GM18951 (cell line): ENCODE measurements at regions not wholly inside any gene's neighbourhood (a gene's known extent, or its start where the extent isn't known, plus 50 kb on each side); places are given as distances from the start of the nearest gene placed in this dataset.

Experiments
- POLR2A ChIP-seq: IDR thresholded peaks from 4 replicates; pipeline ENCODE4 v1.6.1; 2011; ENCODE audit warnings: mild to moderate bottlenecking; ENCODE audit not compliant: insufficient read length, insufficient read depth; ENCODE audit errors: extremely low read depth
- in situ Hi-C: fragments of 300-500 bp; cut with MboI; formaldehyde crosslinking; loops from one replicate; pipeline ENCODE4 v1.12.0; 2022; ENCODE audit warnings: low sequenced_read_pairs, mixed read lengths, inconsistent platforms; ENCODE audit not compliant: unreplicated experiment

DNA sequence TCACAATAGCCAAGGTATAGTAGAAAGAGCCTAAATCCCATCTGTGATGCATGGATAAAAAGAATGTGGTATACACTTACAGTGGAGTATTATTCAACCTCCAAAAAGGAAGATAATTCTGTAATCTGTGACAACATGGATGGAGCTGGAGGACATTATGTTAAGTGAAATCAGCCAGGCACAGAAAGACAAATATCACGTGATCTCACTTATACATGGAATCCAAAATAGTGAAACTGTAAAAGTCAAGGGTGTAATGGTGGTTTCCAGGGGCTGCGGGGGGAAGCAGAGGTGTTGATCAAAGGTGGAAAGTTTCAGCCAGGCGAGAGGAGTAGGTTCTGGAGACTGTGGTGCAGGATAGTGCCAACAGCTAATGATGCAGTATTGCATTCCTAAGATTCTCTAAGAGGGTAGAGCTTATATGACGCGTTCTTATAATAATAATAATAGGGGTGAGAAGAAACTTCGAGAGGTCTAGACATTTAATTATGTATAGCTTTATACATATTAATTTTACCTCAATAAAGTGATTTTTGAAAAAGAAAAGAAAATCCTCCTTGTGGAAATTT, 246.1 kb downstream of the FOXA2 start:
- in situ Hi-C loops, result loop anchor here (10.0 to 25.0 kb wide), 2 partner anchors 249 to 347 kb away; partner anchors contain the start of gene FOXA2
- TF ChIP-seq POLR2A, result no peak

DNA sequence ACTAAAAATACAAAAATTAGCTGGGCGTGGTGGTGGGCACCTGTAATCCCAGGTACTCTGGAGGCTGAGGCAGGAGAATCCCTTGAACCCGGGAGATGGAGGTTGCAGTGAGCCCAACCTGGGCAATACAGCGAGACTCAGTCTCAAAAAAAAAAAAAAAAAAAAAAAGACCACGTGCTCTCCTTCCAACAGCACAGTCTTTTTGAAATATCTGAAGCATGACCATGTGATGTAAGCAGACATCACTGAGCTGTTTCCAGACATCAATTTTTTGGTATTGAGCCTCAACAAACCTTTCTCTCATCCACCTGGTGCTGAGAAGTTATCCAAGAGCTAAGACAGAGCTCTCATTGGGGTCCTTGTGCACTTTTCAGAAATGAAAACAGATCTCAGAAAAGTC, 249.2 kb downstream of the FOXA2 start:
- in situ Hi-C loops, result loop anchor here (10.0 to 25.0 kb wide), 2 partner anchors 252 to 350 kb away; partner anchors contain the start of gene FOXA2
- TF ChIP-seq POLR2A, result no peak

DNA sequence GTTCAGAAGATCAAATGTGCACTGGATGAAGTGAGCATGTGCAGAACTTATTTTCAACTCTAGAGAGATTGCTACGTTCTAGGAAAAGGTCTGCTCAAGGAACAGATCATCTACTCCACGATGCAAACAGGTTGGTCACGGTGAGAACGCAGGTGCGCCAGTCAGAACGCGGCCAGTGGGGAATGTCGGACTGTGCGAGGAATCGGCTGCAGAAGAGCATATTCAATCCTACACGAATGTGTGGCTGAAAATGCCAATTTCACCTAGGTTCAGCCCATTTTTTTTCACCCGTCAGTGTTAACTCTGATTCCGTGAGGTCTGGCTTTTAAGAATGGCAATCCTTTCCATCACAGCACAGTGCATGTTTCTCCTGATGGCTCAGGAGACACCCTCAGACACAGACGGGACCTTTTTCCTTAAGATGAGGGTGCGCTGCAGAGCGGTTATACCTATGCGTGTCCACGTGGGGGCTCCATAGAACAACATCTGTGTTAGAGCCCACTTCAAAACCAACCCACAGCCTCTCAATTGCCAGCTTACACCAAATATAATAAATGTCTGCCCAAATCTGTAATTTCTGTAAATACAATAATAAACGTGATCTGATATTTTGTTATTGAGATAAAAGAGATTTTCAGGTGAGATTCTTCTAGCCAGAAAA, 250.4 kb downstream of the FOXA2 start:
- in situ Hi-C loops, result loop anchor here (10.0 to 25.0 kb wide), 2 partner anchors 253 to 351 kb away; partner anchors contain the start of gene FOXA2

DNA sequence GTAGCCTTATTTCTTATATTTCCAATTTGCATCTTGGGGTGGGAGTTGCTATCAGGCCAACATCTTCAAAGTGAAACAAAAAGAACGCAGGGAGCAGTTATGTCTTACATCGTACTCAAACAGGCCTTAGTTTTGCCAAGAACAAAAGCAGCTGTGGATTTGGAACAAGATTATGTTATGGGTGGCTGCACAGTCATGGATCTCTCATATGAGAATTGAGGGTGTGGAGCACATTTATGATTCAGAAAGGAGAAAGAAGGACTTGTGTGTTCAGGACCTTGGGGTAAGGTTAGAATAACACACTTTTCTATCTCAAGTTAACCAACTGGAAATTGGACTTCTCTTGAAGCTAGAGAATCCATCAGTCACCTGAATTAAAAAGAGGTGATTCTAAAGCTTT, 259.9 kb downstream of the FOXA2 start:
- in situ Hi-C loops, result no loop called here
- no peak for TF ChIP-seq POLR2A

More for the DNA sequence above, 250.4 kb downstream of the FOXA2 start:
- no peak for TF ChIP-seq POLR2A

DNA sequence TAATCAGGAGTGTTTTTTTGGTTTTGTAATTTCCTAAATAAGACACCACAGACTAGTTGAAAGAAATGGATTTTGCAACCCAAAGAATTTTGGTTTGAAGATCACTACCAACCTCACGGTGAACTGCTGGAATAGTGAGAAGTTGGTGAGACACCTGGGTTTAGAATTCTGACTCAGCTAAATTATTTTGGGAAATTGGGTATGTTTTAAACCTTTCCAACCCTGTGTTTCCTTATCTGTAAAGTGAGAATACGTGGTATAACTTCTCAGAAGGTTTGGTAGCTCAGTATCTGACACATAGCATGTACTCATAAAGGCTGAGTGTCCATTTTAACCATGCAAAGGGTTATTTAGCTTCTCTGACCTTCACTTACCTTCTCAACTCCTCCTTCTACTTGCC, 261.9 kb downstream of the FOXA2 start:
- in situ Hi-C loops, result no loop called here
- no peak for TF ChIP-seq POLR2A

DNA sequence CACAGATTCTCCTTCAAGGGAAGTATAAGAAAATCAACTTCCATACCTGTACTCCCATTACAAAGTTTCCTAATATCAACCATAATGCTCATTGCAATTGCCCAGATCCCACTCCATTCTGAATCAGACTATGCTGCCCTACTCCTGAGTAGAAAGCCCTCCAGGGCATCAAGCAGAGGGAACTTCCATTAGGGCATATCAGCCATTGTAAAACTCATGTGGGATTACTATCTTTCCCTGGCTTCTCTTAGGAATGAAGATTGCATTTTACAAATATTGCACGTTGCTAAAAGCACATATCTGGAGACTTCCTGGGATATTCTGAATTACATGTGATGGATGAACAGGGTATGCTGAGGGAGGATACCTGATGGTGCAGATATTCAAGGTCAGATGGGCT, 263.2 kb downstream of the FOXA2 start:
- in situ Hi-C loops, result no loop called here
- no peak for TF ChIP-seq POLR2A

DNA sequence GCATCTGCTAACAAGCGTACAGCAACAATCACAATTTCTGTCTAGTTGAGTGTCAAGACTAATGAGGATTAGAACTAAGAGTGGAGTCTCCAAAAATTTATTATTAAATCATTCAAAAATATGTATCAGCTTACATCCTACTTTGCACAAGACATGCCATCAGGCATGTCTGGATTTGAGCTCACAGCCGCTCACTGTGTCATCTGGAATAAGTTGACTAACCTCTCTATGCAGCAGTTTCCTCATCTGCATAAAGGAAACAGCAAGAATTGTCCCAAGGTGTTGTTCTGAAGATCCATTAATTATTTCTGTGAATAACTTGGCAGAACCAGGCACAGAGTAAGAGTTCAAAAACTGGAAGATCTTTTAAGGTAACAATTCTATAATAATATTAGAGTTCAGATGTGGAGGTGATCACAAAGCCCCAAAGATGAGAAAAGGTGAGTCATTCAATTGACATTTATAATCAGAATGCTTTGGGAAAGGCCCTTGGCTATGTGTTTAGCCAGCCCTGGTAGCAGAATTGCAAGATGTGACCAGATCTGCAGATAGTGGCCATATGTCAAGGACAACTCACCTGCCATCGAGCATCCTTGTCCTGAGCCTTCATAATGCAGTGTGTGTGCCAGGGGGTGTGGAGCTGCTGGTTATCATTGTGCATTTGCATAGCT, 264.0 kb downstream of the FOXA2 start:
- in situ Hi-C loops, result no loop called here
- no peak for TF ChIP-seq POLR2A

DNA sequence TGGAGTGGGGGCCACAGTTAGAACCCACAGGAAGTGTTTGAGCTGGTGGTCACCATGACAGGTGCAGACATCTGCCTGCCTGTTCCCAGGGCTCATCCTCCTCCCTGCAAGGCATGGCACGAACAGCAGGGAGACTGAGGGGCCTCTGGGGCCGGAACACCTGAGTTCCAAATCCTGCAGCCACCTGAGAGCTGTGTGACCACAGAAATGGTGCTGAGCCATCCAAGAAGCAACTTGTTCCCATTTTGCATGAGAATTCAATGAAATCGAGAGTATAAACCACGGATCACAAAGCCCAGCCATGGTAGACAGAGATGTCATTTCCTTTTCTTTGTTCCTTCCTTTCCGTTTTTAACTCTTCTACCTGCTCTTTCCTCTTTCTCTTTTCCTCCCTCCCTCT, 268.6 kb downstream of the FOXA2 start:
- TF ChIP-seq POLR2A, result no peak

DNA sequence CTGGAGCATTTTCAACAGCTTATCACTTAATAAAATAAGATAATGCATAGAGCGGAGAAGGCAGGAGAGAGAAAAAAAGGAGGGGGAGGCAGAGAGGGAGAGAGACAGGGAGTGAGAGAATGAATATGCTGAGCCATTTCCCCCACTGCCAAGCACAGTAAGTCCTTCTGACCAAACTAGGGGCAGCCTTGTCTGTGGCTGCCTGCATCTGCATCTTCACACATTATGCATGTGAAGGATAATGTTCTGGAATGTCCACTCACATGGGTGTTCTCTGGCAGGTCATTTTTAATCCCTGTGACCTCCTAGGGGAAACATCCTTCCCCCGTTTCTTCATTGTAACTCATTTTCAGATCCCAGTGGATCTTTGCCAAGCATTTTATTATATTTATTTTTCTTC, 269.3 kb downstream of the FOXA2 start:
- TF ChIP-seq POLR2A, result no peak
- in situ Hi-C loops, result no loop called here

More for the DNA sequence above, 268.6 kb downstream of the FOXA2 start:
- in situ Hi-C loops, result no loop called here

DNA sequence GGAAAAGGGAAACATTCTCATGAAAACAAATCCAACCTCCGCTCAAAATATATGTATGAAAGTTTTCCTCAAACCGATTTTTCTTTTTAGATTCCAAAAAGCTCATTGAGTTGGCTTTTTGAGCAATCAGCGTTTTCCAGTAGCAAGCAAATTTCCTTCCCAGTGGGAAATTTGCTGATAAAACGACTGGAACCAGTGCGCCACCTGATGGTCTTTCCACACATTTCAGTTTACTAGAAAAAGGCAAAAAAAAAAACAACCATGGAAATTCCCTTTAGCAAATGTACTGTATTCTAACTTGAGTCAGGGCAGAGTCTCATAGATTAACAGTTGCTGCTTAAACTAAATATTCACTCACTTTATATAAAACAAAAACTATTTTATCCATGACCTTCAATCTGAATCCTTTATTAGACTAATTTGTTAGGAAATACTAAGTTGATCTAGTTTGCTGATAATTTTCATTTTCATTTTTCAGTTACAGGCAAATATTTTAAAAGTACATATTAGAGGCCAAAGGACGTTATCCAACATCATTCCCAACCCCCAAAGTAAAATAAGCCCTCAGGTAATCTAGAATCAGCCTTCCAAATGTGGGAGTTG, 271.5 kb downstream of the FOXA2 start:
- in situ Hi-C loops, result no loop called here
- TF ChIP-seq POLR2A, result no peak

DNA sequence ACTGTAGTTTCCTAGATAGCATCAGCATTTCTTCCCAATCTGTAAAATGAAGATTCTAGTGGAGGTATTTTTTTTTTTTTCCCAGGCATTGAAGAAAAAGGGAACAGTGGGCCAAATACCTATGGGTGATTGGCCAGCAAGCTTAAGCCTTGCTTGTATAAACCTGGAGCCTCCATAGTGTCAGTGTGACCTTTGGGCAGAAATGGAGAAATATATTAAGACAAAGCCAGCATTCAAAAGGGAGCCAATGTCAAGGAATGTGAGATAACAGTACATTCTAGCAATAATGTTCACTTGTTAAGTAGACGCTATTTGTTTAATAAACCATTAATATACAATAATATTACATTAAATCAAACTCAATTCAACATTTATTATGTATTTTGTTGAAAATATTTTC, 275.4 kb downstream of the FOXA2 start:
- TF ChIP-seq POLR2A, result no peak
- in situ Hi-C loops, result no loop called here

DNA sequence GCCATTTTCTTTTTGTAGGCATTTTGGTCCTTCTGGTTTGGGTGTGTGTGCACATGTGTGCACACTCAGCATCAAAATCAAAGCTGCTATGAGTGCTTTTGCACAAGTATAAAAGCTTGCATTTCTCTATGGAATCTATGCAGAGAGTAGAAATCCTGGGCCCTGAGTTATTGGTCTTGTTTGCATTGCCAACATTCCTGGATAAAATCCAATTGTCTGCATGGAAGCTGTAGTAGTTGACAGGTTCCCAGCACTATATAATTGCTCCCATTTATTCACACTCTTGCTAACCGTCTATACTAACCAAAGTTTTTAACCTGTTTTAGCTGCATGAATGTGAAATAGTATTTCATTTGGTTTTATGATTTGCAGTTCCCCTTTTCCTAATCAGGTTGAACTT, 277.0 kb downstream of the FOXA2 start:
- in situ Hi-C loops, result no loop called here
- TF ChIP-seq POLR2A, result no peak

DNA sequence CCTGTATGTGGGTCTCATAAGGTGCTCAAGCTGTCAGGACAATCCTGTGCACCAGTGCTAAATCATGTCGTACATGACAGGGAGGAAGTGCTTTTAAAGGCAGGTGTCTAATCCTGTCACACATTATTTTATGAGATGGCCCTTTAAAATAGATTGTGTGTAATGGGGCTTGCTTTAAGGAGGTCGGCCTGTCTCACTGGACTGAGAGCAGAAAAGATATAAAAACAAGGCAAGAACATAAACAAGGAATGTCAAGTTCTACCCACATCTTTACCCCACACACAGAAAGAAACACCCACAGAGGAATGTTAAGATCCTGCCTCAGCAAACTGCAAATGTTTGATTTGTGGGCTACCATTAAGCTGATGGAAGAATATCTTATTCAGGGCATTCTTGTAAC, 279.0 kb downstream of the FOXA2 start:
- in situ Hi-C loops, result no loop called here
- TF ChIP-seq POLR2A, result no peak
